RWPE2 (cell line): ENCODE measurements at regions not wholly inside any gene's neighbourhood (a gene's known extent, or its start where the extent isn't known, plus 50 kb on each side); places are given as distances from the start of the nearest gene placed in this dataset.

Experiments used
- ATAC-seq: fragments of 200-7000 bp; cut with Tn5 transposase; 3 replicates; pipeline ENCODE4 v1.9.1; 2021; ENCODE audit warnings: low read depth
- DNase-seq: peaks from one replicate; pipeline ENCODE4 v3.0.0-alpha.2; 2020; ENCODE audit warnings: low spot score
- H3K27ac ChIP-seq: fragments of 450-650 bp; 2 replicates; pipeline ENCODE4 v1.5.1; 2017; ENCODE audit warnings: mild to moderate bottlenecking; ENCODE audit not compliant: poor library complexity, severe bottlenecking
- H3K27me3 ChIP-seq: fragments of 250-450 bp; sonication (Bioruptor Pico); 2 replicates; pipeline ENCODE4 v1.5.1; 2021; ENCODE audit warnings: mild to moderate bottlenecking, moderate library complexity; ENCODE audit not compliant: insufficient read depth, poor library complexity, severe bottlenecking
- H3K36me3 ChIP-seq: fragments of 250-450 bp; sonication (Bioruptor Pico); 2 replicates; pipeline ENCODE4 v1.5.1; 2020; ENCODE audit warnings: low read depth, mild to moderate bottlenecking, moderate library complexity
- H3K4me1 ChIP-seq: fragments of 250-450 bp; sonication (Bioruptor Pico); 2 replicates; pipeline ENCODE4 v1.5.1; 2021; ENCODE audit warnings: mild to moderate bottlenecking, moderate library complexity; ENCODE audit not compliant: insufficient read depth, poor library complexity, severe bottlenecking
- H3K4me3 ChIP-seq: fragments of 250-450 bp; sonication (Bioruptor Pico); 2 replicates; pipeline ENCODE4 v1.5.1; 2021; ENCODE audit warnings: mild to moderate bottlenecking, moderate library complexity; ENCODE audit not compliant: severe bottlenecking
- H3K9me3 ChIP-seq: fragments of 250-450 bp; sonication (Bioruptor Pico); 2 replicates; pipeline ENCODE4 v1.5.1; 2021; ENCODE audit warnings: mild to moderate bottlenecking, moderate library complexity; ENCODE audit not compliant: severe bottlenecking
- TF ChIP-seq, protein P1 (sequence below): fragments of 450-650 bp; IDR thresholded peaks from one replicate; pipeline ENCODE4 v1.5.1; 2017; ENCODE audit warnings: mild to moderate bottlenecking, moderate library complexity; ENCODE audit not compliant: poor library complexity, severe bottlenecking

DNA sequence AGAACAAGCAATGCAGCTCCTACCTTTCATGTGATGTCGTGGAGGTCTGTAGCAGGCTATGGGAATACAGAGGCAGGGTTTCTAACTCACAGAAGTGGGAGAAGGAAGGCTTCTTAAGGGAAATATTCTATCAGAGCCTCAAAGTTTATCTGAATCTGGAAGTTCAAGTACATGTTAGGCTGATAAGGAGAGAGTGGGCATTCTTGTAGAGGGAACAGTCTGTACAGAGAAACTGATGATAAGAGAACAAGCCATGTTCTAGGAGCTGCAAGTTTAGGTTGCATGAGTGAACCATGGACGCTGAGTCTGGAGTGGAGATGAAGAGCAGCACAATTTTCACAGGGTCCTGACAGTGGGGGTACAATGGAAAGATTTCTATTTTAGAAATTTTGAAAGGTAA, 344.0 kb downstream of the CHRM3 start:
- DNase-seq: no peak
- no peak for ATAC-seq
- Histone ChIP-seq H3K36me3 (no peaks in the 10 kb centered on the region), H3K27me3 (no peaks in the 10 kb centered on the region), H3K4me1 (no peaks in the 10 kb centered on the region), H3K9me3 (no peaks in the 10 kb centered on the region), H3K27ac (no peak overlapping the region), H3K4me3 (no peak overlapping the region)
- TF ChIP-seq, protein P1, sequence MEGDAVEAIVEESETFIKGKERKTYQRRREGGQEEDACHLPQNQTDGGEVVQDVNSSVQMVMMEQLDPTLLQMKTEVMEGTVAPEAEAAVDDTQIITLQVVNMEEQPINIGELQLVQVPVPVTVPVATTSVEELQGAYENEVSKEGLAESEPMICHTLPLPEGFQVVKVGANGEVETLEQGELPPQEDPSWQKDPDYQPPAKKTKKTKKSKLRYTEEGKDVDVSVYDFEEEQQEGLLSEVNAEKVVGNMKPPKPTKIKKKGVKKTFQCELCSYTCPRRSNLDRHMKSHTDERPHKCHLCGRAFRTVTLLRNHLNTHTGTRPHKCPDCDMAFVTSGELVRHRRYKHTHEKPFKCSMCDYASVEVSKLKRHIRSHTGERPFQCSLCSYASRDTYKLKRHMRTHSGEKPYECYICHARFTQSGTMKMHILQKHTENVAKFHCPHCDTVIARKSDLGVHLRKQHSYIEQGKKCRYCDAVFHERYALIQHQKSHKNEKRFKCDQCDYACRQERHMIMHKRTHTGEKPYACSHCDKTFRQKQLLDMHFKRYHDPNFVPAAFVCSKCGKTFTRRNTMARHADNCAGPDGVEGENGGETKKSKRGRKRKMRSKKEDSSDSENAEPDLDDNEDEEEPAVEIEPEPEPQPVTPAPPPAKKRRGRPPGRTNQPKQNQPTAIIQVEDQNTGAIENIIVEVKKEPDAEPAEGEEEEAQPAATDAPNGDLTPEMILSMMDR: no peak

DNA sequence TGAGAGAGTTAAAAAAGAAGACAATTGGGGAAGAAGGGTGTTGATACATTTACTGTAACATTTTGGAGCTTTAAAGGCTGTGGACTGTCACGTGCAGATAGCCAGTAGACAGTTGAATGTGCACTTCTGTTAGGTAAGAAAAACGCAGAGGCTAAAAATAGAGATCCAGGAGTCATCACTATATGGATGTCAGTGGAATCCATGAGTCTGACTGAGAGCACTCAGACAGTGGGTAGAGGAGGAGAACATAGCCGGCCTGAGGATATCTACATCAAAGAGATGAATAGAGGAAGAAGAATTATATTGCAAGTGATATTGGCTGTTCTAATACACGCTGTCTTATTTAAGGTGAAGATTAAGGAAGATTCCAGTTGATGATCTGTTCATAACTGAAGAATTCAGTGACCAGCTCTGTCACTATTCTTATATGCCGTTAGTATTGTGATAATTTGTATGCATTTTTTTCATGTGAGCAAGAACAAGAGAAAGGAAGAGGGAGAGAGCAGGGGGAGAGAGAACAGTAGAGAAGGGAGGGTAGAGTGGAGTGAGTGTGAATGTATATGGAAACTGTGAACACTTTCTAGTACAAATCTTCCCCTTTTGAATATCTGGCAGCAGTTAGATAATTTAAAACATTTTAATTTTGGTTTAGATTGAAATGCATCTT, 344.8 kb downstream of the CHRM3 start:
- H3K36me3 ChIP-seq: no peaks in the 10 kb centered on the region
- no peaks in the 10 kb centered on the region for H3K27me3 ChIP-seq
- H3K27ac ChIP-seq: no peak overlapping the region
- no peaks in the 10 kb centered on the region for H3K4me1 ChIP-seq
- H3K9me3 ChIP-seq: no peaks in the 10 kb centered on the region
- TF ChIP-seq, protein P1: no peak
- no peak for ATAC-seq
- no peak overlapping the region for H3K4me3 ChIP-seq
- DNase-seq: no peak

DNA sequence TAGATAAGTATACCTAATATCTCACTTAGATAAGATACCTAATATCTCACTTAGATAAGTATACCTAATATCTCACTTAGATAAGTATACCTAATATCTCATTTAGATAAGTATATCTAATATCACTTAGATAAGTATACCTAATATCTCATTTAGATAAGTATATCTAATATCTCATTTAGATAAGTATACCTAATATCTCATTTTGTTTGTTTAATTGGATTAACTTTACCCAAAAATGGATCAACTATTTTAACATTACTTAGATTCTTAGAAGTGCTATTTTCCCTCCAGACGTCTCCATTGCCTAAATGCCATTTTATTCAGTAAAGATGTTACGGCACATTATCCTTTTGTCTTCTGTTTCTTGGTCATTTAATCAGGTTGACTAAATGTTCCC, 346.4 kb downstream of the CHRM3 start:
- DNase-seq (no peak), ATAC-seq (no peak)
- TF ChIP-seq, protein P1: no peak
- Histone ChIP-seq H3K27me3 (no peaks in the 10 kb centered on the region), H3K4me1 (no peaks in the 10 kb centered on the region), H3K36me3 (no peaks in the 10 kb centered on the region), H3K27ac (no peak overlapping the region), H3K4me3 (no peak overlapping the region), H3K9me3 (no peaks in the 10 kb centered on the region)

DNA sequence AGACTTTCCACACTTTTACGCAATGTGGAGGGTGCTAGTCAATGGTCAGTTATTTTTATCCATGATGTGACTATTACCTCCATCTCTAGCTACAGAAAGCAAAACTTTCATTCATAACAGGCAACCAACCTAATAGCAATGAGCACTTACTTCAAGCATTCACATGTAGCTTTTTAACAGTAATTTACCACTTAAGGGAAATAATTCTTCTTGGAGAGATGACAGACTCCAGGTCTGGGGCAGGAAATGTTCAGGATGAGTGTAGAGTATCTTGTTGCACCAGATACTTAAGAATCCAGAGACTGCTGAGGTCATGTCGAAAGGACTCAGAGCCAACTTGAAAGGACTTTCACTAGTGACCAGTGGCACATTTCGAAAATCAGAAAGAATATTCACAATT, 347.6 kb downstream of the CHRM3 start:
- ATAC-seq (no peak), DNase-seq (no peak)
- H3K4me1 ChIP-seq: no peaks in the 10 kb centered on the region
- no peak overlapping the region for H3K27ac ChIP-seq
- no peak overlapping the region for H3K4me3 ChIP-seq
- TF ChIP-seq, protein P1: no peak
- H3K36me3 ChIP-seq: no peaks in the 10 kb centered on the region
- no peaks in the 10 kb centered on the region for H3K9me3 ChIP-seq
- H3K27me3 ChIP-seq: no peaks in the 10 kb centered on the region

DNA sequence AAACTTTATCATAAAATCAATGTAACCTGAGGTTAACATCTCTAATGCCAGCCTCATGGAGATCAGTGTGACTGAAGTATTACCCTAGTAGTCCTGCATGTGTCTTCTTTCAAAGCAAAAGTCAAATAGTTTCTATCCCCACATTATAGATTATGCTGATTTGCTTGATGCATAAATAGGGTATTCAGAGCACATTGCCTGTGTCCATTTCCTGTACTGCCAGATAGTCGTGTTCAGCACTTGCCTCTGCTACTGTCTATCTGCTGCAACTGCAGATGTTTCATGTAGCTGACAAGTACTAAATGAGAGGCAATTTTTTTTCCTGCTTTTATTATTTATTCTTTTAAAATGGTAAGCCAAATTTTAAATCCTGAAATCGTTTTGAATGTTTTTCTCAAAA, 348.7 kb downstream of the CHRM3 start:
- Histone ChIP-seq H3K36me3 (no peaks in the 10 kb centered on the region), H3K4me3 (no peak overlapping the region), H3K4me1 (no peaks in the 10 kb centered on the region), H3K27ac (no peak overlapping the region), H3K9me3 (no peaks in the 10 kb centered on the region), H3K27me3 (no peaks in the 10 kb centered on the region)
- TF ChIP-seq, protein P1: no peak
- DNase-seq (no peak), ATAC-seq (no peak)
